MM.1S (cell line): ENCODE measurements at regions not wholly inside any gene's neighbourhood (a gene's known extent, or its start where the extent isn't known, plus 50 kb on each side); places are given as distances from the start of the nearest gene placed in this dataset.
"Not testable (repeated sequence)": the region's sequence is repeated elsewhere in the genome, so short reads cannot be mapped to it uniquely, and the experiment has no call there.

Source experiments
- EZH2 ChIP-seq: fragments of 300-600 bp; sonication (generic); optimal IDR thresholded peaks from 2 replicates; pipeline ENCODE3; 2017; ENCODE audit warnings: low read depth, mild to moderate bottlenecking, antibody characterized with exemption, low read length, mixed read lengths
- TF ChIP-seq, protein P1 (sequence below): fragments of 300-600 bp; sonication (generic); IDR thresholded peaks from 2 replicates; pipeline ENCODE4 v1.5.1; 2016; ENCODE audit warnings: antibody characterized with exemption, low read length, mixed read lengths

DNA sequence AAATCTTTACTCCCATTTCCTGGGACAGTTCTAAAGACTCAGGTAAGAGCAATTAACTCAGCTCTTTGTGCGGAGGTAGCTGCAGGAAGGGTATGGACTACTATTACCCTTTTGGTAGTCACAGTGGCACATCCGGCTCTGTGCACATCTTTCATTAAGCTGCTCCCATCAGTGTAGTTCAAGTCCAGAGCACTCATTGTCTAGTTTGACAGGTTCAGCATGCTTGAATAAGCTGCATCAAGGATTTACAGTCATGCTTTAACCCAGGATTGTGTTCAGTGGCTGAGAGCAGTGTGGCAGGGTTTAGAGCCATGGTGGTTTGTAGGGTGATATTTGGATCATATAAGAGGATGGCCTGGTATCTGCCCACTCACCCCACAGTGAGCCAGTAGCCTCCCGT lies 478.4 kb upstream of the NDN start:
- TF ChIP-seq, protein P1, sequence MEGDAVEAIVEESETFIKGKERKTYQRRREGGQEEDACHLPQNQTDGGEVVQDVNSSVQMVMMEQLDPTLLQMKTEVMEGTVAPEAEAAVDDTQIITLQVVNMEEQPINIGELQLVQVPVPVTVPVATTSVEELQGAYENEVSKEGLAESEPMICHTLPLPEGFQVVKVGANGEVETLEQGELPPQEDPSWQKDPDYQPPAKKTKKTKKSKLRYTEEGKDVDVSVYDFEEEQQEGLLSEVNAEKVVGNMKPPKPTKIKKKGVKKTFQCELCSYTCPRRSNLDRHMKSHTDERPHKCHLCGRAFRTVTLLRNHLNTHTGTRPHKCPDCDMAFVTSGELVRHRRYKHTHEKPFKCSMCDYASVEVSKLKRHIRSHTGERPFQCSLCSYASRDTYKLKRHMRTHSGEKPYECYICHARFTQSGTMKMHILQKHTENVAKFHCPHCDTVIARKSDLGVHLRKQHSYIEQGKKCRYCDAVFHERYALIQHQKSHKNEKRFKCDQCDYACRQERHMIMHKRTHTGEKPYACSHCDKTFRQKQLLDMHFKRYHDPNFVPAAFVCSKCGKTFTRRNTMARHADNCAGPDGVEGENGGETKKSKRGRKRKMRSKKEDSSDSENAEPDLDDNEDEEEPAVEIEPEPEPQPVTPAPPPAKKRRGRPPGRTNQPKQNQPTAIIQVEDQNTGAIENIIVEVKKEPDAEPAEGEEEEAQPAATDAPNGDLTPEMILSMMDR: not testable (repeated sequence)
- not testable (repeated sequence) for TF ChIP-seq EZH2
